ENCODE measurements at regions not wholly inside any gene's neighbourhood (a gene's known extent, or its start where the extent isn't known, plus 50 kb on each side); places are given as distances from the start of the nearest gene placed in this dataset.

GRCh38 chr13:90287521-90287920, 1060.0 kb upstream of the MIR17HG start:
- no peaks in the 10 kb centered on the region for H3K9me2 ChIP-seq (replicated peaks; ENCODE audit: low read length)
- no peak for DNase-seq
- no peaks in the 10 kb centered on the region for H3F3A ChIP-seq (ENCODE audit: low read length, unreplicated experiment)
- no peaks in the 10 kb centered on the region for H3K4me1 ChIP-seq (ENCODE audit: insufficient read depth, low read length)
- no peaks in the 10 kb centered on the region for H3K9me3 ChIP-seq (ENCODE audit: low read length)
- TF ChIP-seq EZH2phosphoT487 (IDR thresholded peaks at IDR 0.05; ENCODE audit: borderline replicate concordance, low read length) (no peak), EZH2 (IDR thresholded peaks at IDR 0.05; ENCODE audit: low read length, unreplicated experiment) (no peak), CTCF (conservative IDR thresholded peaks at IDR 0.05; ENCODE audit: low read depth, low read length) (no peak)
- no peak overlapping the region for H2AFZ ChIP-seq (ENCODE audit: low read length)
- no peak for ATAC-seq
- no TSS peak for BruUV-seq (replicated peaks)
- H3K36me3 ChIP-seq (ENCODE audit: low read depth, low read length), result no peaks in the 10 kb centered on the region
- H3K4me3 ChIP-seq (ENCODE audit: low read length), result no peak overlapping the region
- H3K4me2 ChIP-seq (ENCODE audit: low read length), result no peak overlapping the region
- no peaks in the 10 kb centered on the region for H3K27me3 ChIP-seq (ENCODE audit: low read length)
- no peaks in the 10 kb centered on the region for H3K79me2 ChIP-seq (ENCODE audit: low read length)
- CTCF ChIA-PET, result no interaction called here
- intact Hi-C loops (cut with micrococcal nuclease), result no loop called here
- no peak overlapping the region for H3K27ac ChIP-seq (ENCODE audit: low read length)
- no peaks in the 10 kb centered on the region for H4K20me1 ChIP-seq (ENCODE audit: low read length)
- POLR2A ChIA-PET (ENCODE audit: unreplicated experiment), result no interaction called here
- no peak overlapping the region for H3K9ac ChIP-seq (ENCODE audit: low read length)

GRCh38 chr13:90293793-90294361, 1053.6 kb upstream of the MIR17HG start:
- ATAC-seq, result no peak
- POLR2A ChIA-PET (ENCODE audit: unreplicated experiment), result no interaction called here
- H2AFZ ChIP-seq (ENCODE audit: low read length), result no peak overlapping the region

More at GRCh38 chr13:90293793-90294361, 1053.6 kb upstream of the MIR17HG start:
- H3F3A ChIP-seq (ENCODE audit: low read length, unreplicated experiment), result no peaks in the 10 kb centered on the region
- intact Hi-C loops (cut with micrococcal nuclease), result no loop called here
- H3K9me3 ChIP-seq (ENCODE audit: low read length), result no peaks in the 10 kb centered on the region
- no peak for DNase-seq
- CTCF ChIA-PET, result no interaction called here
- no peaks in the 10 kb centered on the region for H4K20me1 ChIP-seq (ENCODE audit: low read length)
- no TSS peak for BruUV-seq (replicated peaks)
- no peaks in the 10 kb centered on the region for H3K4me1 ChIP-seq (ENCODE audit: insufficient read depth, low read length)
- H3K27me3 ChIP-seq (ENCODE audit: low read length), result no peaks in the 10 kb centered on the region
- no peak overlapping the region for H3K27ac ChIP-seq (ENCODE audit: low read length)
- H3K79me2 ChIP-seq (ENCODE audit: low read length), result no peaks in the 10 kb centered on the region
- H3K9ac ChIP-seq (ENCODE audit: low read length), result no peak overlapping the region
- no peaks in the 10 kb centered on the region for H3K9me2 ChIP-seq (replicated peaks; ENCODE audit: low read length)
- TF ChIP-seq EZH2 (IDR thresholded peaks at IDR 0.05; ENCODE audit: low read length, unreplicated experiment) (no peak), CTCF (conservative IDR thresholded peaks at IDR 0.05; ENCODE audit: low read depth, low read length) (no peak), EZH2phosphoT487 (IDR thresholded peaks at IDR 0.05; ENCODE audit: borderline replicate concordance, low read length) (no peak)
- no peaks in the 10 kb centered on the region for H3K36me3 ChIP-seq (ENCODE audit: low read depth, low read length)
- H3K4me3 ChIP-seq (ENCODE audit: low read length), result no peak overlapping the region
- H3K4me2 ChIP-seq (ENCODE audit: low read length), result no peak overlapping the region
